ENCODE measurements at regions not wholly inside any gene's neighbourhood (a gene's known extent, or its start where the extent isn't known, plus 50 kb on each side); places are given as distances from the start of the nearest gene placed in this dataset.

DNA sequence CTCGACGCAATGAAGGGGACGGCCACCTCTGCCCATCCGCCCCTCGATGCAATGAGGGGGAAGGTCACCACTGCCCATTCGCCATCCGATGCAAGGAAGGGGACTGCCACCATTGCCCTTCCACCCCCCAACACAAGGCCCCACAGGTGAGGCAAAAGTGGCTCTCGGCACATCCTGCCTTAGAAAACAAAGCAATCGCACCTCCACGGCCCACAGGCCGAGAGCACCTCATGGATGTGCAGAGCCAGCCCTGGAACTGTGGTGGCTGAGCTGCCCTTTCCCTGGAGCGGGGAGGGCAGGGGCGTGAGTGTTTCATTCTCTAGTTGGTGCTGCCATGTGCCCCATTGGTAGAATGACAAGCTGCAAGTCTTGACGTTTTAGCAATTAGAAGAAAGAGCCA is 320.6 kb upstream of the SALL3 start:
- H3K27me3 ChIP-seq (ENCODE audit: control insufficient read depth in 1 of 2, insufficient read depth in 2 of 2, low read length in 2 of 2) = peaks cover 0 to 8% of the 10 kb centered on the region in 2 experiments; a peak in 2 of 5 replicates
- H3K36me3 ChIP-seq (replicated peaks in 1 of 2; ENCODE audit: control insufficient read depth in 1 of 2, insufficient read depth in 2 of 2, low read length in 2 of 2) = no peaks in the 10 kb centered on the region
- 0% methylated on average over 5 of the region's 14 CpGs for WGBS (ENCODE audit: low lambda C conversion rate)
- no peak overlapping the region for H3K27ac ChIP-seq (ENCODE audit: extremely low read length, insufficient read depth, low read length)
- FAIRE-seq (no peak), ATAC-seq (no peak), DNase-seq (ENCODE audit: low spot score) (no peak)
- in situ Hi-C loops (cut with HindIII; ENCODE audit: extremely low pct_ligation_motif_present, low pct_unique_long_range_greater_than_20kb) (loop anchor here (25.0 kb wide), 1 partner anchor 328 kb away; the partner anchor contains the start of gene SALL3), intact Hi-C loops (cut with micrococcal nuclease; ENCODE audit: unreplicated experiment) (loop anchor here (2.0 kb wide), 1 partner anchor 328 kb away; no protein-coding TSS in a partner anchor)
- H3K9me3 ChIP-seq (ENCODE audit: low read length) = peaks cover 6% of the 10 kb centered on the region
- ChIA-PET CTCF (ENCODE audit: low intra/inter-chr PET ratio, low total read pairs) (interaction anchor here (1.1 kb wide), 1 partner anchor 326 kb away, joined by 3 read pairs; no protein-coding TSS in a partner anchor), POLR2A (no interaction called here)
- H3K4me3 ChIP-seq (replicated peaks in 1 of 3; ENCODE audit: insufficient read depth in 1 of 3, low read depth in 2 of 3, low read length in 3 of 3) = no peak overlapping the region
- no peak overlapping the region for H3K9ac ChIP-seq (ENCODE audit: insufficient read depth, low read depth, low read length)
- no peaks in the 10 kb centered on the region for H3K4me1 ChIP-seq (ENCODE audit: insufficient read depth, low read length)
- H2AFZ ChIP-seq (ENCODE audit: low read length) = no peak overlapping the region
- no peak overlapping the region for H3K4me2 ChIP-seq (ENCODE audit: low read depth, low read length)
- TF ChIP-seq ZNF790 (CRISPR knock-in tag; IDR thresholded peaks at IDR 0.05; ENCODE audit: borderline replicate concordance) = no peak
- TF ChIP-seq SOX5 (CRISPR knock-in tag; IDR thresholded peaks at IDR 0.05; ENCODE audit: borderline replicate concordance) = no peak
- TF ChIP-seq, protein P1, sequence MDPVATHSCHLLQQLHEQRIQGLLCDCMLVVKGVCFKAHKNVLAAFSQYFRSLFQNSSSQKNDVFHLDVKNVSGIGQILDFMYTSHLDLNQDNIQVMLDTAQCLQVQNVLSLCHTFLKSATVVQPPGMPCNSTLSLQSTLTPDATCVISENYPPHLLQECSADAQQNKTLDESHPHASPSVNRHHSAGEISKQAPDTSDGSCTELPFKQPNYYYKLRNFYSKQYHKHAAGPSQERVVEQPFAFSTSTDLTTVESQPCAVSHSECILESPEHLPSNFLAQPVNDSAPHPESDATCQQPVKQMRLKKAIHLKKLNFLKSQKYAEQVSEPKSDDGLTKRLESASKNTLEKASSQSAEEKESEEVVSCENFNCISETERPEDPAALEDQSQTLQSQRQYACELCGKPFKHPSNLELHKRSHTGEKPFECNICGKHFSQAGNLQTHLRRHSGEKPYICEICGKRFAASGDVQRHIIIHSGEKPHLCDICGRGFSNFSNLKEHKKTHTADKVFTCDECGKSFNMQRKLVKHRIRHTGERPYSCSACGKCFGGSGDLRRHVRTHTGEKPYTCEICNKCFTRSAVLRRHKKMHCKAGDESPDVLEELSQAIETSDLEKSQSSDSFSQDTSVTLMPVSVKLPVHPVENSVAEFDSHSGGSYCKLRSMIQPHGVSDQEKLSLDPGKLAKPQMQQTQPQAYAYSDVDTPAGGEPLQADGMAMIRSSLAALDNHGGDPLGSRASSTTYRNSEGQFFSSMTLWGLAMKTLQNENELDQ (CRISPR knock-in tag; IDR thresholded peaks at IDR 0.05; ENCODE audit: borderline replicate concordance) = no peak
- TF ChIP-seq, protein P2, sequence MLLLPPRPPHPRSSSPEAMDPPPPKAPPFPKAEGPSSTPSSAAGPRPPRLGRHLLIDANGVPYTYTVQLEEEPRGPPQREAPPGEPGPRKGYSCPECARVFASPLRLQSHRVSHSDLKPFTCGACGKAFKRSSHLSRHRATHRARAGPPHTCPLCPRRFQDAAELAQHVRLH (CRISPR knock-in tag; IDR thresholded peaks at IDR 0.05; ENCODE audit: borderline replicate concordance, low read depth) = no peak
- no peak for TF ChIP-seq ZNF891 (CRISPR knock-in tag; IDR thresholded peaks at IDR 0.05)
- no peak for TF ChIP-seq PAX8 (CRISPR knock-in tag; IDR thresholded peaks at IDR 0.05; ENCODE audit: borderline replicate concordance)
- TF ChIP-seq SMAD9 (CRISPR knock-in tag; IDR thresholded peaks at IDR 0.05) = no peak
- no peak for TF ChIP-seq U2AF2 (IDR thresholded peaks at IDR 0.05; ENCODE audit: low read depth, low read length)
- TF ChIP-seq ZNF777 (CRISPR knock-in tag; IDR thresholded peaks at IDR 0.05) = no peak
- TF ChIP-seq ESRRA (CRISPR knock-in tag; IDR thresholded peaks at IDR 0.05; ENCODE audit: low read depth) = no peak
- TF ChIP-seq, protein P3, sequence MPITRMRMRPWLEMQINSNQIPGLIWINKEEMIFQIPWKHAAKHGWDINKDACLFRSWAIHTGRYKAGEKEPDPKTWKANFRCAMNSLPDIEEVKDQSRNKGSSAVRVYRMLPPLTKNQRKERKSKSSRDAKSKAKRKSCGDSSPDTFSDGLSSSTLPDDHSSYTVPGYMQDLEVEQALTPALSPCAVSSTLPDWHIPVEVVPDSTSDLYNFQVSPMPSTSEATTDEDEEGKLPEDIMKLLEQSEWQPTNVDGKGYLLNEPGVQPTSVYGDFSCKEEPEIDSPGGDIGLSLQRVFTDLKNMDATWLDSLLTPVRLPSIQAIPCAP (CRISPR knock-in tag; IDR thresholded peaks at IDR 0.05; ENCODE audit: low read depth) = no peak
- no peak for TF ChIP-seq PLRG1 (conservative IDR thresholded peaks at IDR 0.05)
- TF ChIP-seq HDAC2 (CRISPR knock-in tag; IDR thresholded peaks at IDR 0.05) = no peak
- TF ChIP-seq, protein P4, sequence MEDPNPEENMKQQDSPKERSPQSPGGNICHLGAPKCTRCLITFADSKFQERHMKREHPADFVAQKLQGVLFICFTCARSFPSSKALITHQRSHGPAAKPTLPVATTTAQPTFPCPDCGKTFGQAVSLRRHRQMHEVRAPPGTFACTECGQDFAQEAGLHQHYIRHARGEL (CRISPR knock-in tag; IDR thresholded peaks at IDR 0.05) = no peak
- TF ChIP-seq TARDBP (CRISPR knock-in tag; IDR thresholded peaks at IDR 0.05) = no peak
- no peak for TF ChIP-seq ZNF337 (CRISPR knock-in tag; IDR thresholded peaks at IDR 0.05; ENCODE audit: borderline replicate concordance, low read depth)
- TF ChIP-seq BCL6 (CRISPR knock-in tag; IDR thresholded peaks at IDR 0.05) = no peak
- TF ChIP-seq, protein P5, sequence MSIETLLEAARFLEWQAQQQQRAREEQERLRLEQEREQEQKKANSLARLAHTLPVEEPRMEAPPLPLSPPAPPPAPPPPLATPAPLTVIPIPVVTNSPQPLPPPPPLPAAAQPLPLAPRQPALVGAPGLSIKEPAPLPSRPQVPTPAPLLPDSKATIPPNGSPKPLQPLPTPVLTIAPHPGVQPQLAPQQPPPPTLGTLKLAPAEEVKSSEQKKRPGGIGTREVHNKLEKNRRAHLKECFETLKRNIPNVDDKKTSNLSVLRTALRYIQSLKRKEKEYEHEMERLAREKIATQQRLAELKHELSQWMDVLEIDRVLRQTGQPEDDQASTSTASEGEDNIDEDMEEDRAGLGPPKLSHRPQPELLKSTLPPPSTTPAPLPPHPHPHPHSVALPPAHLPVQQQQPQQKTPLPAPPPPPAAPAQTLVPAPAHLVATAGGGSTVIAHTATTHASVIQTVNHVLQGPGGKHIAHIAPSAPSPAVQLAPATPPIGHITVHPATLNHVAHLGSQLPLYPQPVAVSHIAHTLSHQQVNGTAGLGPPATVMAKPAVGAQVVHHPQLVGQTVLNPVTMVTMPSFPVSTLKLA (IDR thresholded peaks at IDR 0.05) = no peak
- TF ChIP-seq ZNF552 (CRISPR knock-in tag; IDR thresholded peaks at IDR 0.05; ENCODE audit: borderline replicate concordance) = no peak
- H3K79me2 ChIP-seq (ENCODE audit: insufficient read depth, low read length) = no peaks in the 10 kb centered on the region
- no TSS peak for BruUV-seq (replicated peaks)
- no peaks in the 10 kb centered on the region for H4K20me1 ChIP-seq (ENCODE audit: insufficient read depth, low read length)

All from HepG2 (cell line).